HG02884 (cell line): ENCODE measurements at regions not wholly inside any gene's neighbourhood (a gene's known extent, or its start where the extent isn't known, plus 50 kb on each side); places are given as distances from the start of the nearest gene placed in this dataset.

Source experiments
- ATAC-seq: cut with Tn5 transposase; IDR thresholded peaks from one replicate; pipeline ENCODE4 v1.9.1; 2021; ENCODE audit warnings: mild to moderate bottlenecking, moderate library complexity; ENCODE audit not compliant: unreplicated experiment

- ATAC-seq, result no peak
These were observed 127.0 kb downstream of the PRELID2 start for GRCh38 chr5:145708169-145708568.

- no peak for ATAC-seq
These were observed 130.4 kb downstream of the PRELID2 start for GRCh38 chr5:145704724-145705123.

- no peak for ATAC-seq
These were observed 131.3 kb downstream of the PRELID2 start for GRCh38 chr5:145703856-145704255.

GRCh38 chr5:145701404-145701803, 133.7 kb downstream of the PRELID2 start:
- no peak for ATAC-seq

GRCh38 chr5:145699846-145700245, 135.3 kb downstream of the PRELID2 start:
- no peak for ATAC-seq

- ATAC-seq, result peak; percentile 78
These were observed 137.7 kb downstream of the PRELID2 start for GRCh38 chr5:145697251-145697990.

GRCh38 chr5:145689235-145689634, 145.9 kb downstream of the PRELID2 start:
- peak; percentile 98 for ATAC-seq

GRCh38 chr5:145687943-145688342, 147.2 kb downstream of the PRELID2 start:
- ATAC-seq, result no peak

GRCh38 chr5:145685417-145685816, 149.7 kb downstream of the PRELID2 start:
- ATAC-seq, result no peak

- no peak for ATAC-seq
These were observed 151.7 kb downstream of the PRELID2 start for GRCh38 chr5:145683431-145683830.

GRCh38 chr5:145682197-145682899, 152.8 kb downstream of the PRELID2 start:
- ATAC-seq, result no peak

GRCh38 chr5:145681686-145682085, 153.5 kb downstream of the PRELID2 start:
- ATAC-seq, result peak; percentile 99

GRCh38 chr5:145681216-145681615, 153.9 kb downstream of the PRELID2 start:
- no peak for ATAC-seq

GRCh38 chr5:145680767-145681166, 154.4 kb downstream of the PRELID2 start:
- ATAC-seq, result no peak

GRCh38 chr5:145680169-145680568, 155.0 kb downstream of the PRELID2 start:
- no peak for ATAC-seq

- no peak for ATAC-seq
These were observed 156.9 kb downstream of the PRELID2 start for GRCh38 chr5:145678255-145678654.

- ATAC-seq, result no peak
These were observed 161.4 kb downstream of the PRELID2 start for GRCh38 chr5:145673786-145674185.

GRCh38 chr5:145668714-145669113, 166.4 kb downstream of the PRELID2 start:
- no peak for ATAC-seq

GRCh38 chr5:145667742-145668141, 167.4 kb downstream of the PRELID2 start:
- no peak for ATAC-seq

- ATAC-seq, result no peak
These were observed 168.6 kb downstream of the PRELID2 start for GRCh38 chr5:145666591-145666990.

- no peak for ATAC-seq
These were observed 173.2 kb downstream of the PRELID2 start for GRCh38 chr5:145661737-145662485.
